SK-N-MC (cell line): ENCODE measurements at regions not wholly inside any gene's neighbourhood (a gene's known extent, or its start where the extent isn't known, plus 50 kb on each side); places are given as distances from the start of the nearest gene placed in this dataset.

Experiments used
- EZH2 ChIP-seq: fragments of 200-600 bp; sonication (generic); IDR thresholded peaks from one replicate; pipeline ENCODE4 v1.6.1; 2017; ENCODE audit warnings: antibody characterized with exemption
- POLR2AphosphoS5 ChIP-seq: IDR thresholded peaks from 2 replicates; pipeline ENCODE4 v1.6.1; 2012; ENCODE audit warnings: mild to moderate bottlenecking, low read depth, low read length, borderline replicate concordance

DNA sequence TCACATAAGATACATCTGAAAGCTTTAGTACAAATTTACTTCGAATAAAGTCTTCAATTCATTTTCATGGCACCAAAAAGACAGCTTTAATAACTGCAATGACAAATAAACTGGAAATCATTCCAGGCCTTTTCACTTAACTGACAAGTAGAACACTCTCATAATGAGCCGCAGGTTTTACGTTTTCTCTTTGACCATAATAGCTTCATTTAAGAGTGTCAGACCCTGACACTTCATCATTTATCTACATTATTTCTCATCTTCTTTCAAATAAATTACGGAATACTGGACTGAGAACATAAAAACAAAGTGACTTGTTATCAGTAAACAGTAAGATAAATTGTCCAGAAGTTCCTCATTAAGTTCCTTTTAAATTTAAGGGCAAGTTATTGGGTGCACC is 1252.9 kb upstream of the ACVR2A start:
- no peak for TF ChIP-seq POLR2AphosphoS5
- TF ChIP-seq EZH2 = no peak
